CD14-positive monocyte (primary cell): ENCODE measurements at regions not wholly inside any gene's neighbourhood (a gene's known extent, or its start where the extent isn't known, plus 50 kb on each side); places are given as distances from the start of the nearest gene placed in this dataset.

Experiments
- DNase-seq, 3 donors: peaks; one replicate each; pipeline ENCODE4 v3.0.0-alpha.2; 2011 to 2022
- H2AFZ ChIP-seq: 2 replicates; pipeline ENCODE4 v1.6.0; 2012; ENCODE audit warnings: mild to moderate bottlenecking, low read depth, low read length, inconsistent platforms; ENCODE audit not compliant: insufficient read depth, poor library complexity, severe bottlenecking
- H3K27ac ChIP-seq, 2 donors: 1 replicate in 1 of 2; 2 replicates in 1 of 2; pipeline ENCODE4 v1.5.1; 2012 to 2013; ENCODE audit warnings: low read length in 2 of 2, control low read depth in 1 of 2, inconsistent platforms in 1 of 2, low read depth in 1 of 2, mild to moderate bottlenecking in 1 of 2
- H3K27me3 ChIP-seq, 2 donors: one replicate each; pipeline versions ENCODE4 v1.6.0 to v1.6.1; 2011 to 2013; ENCODE audit warnings: low read length in 2 of 2; ENCODE audit not compliant: control insufficient read depth in 2 of 2, insufficient read depth in 2 of 2
- H3K36me3 ChIP-seq, 2 donors: replicated peaks in 1 of 2; 1 replicate in 1 of 2; 2 replicates in 1 of 2; pipeline versions ENCODE4 v1.5.1 to v1.6.1; 2012 to 2013; ENCODE audit warnings: low read length in 2 of 2, control low read depth in 1 of 2, inconsistent platforms in 1 of 2, mild to moderate bottlenecking in 1 of 2; ENCODE audit not compliant: insufficient read depth in 2 of 2, control insufficient read depth in 1 of 2
- H3K4me1 ChIP-seq, 2 donors: 1 replicate in 1 of 2; 2 replicates in 1 of 2; pipeline versions ENCODE4 v1.5.1 to v1.6.1; 2012 to 2013; ENCODE audit warnings: low read length in 2 of 2, control low read depth in 1 of 2, inconsistent platforms in 1 of 2, mild to moderate bottlenecking in 1 of 2, moderate library complexity in 1 of 2; ENCODE audit not compliant: insufficient read depth in 2 of 2, control insufficient read depth in 1 of 2
- H3K4me2 ChIP-seq: replicated peaks from 2 replicates; pipeline ENCODE3; 2012; ENCODE audit warnings: low read length, moderate library complexity, mild to moderate bottlenecking; ENCODE audit not compliant: poor library complexity, severe bottlenecking; ENCODE audit errors: extremely low read depth
- H3K4me3 ChIP-seq, 3 experiments: fragments of 200-600 bp in 1 of 3; sonication (generic) in 1 of 3; replicated peaks in 1 of 3; 1 replicate in 2 of 3; 2 replicates in 1 of 3; pipeline ENCODE4 v1.5.1; 2011 to 2013; ENCODE audit warnings: low read length in 3 of 3, mild to moderate bottlenecking in 3 of 3, control low read depth in 2 of 3, low read depth in 2 of 3, inconsistent platforms in 1 of 3, moderate library complexity in 1 of 3
- H3K79me2 ChIP-seq: 2 replicates; pipeline ENCODE4 v1.6.0; 2012; ENCODE audit warnings: mild to moderate bottlenecking, control low read depth, inconsistent platforms, low read length, moderate library complexity; ENCODE audit not compliant: insufficient read depth
- H3K9ac ChIP-seq: 2 replicates; pipeline ENCODE4 v1.6.0; 2017; ENCODE audit warnings: low read length, mild to moderate bottlenecking; ENCODE audit not compliant: insufficient read depth, poor library complexity, severe bottlenecking
- H3K9me3 ChIP-seq, 2 donors: replicated peaks in 1 of 2; 1 replicate in 1 of 2; 2 replicates in 1 of 2; pipeline versions ENCODE4 v1.5.1 to v1.6.1; 2012 to 2013; ENCODE audit warnings: low read length in 2 of 2, control low read depth in 1 of 2; ENCODE audit not compliant: control insufficient read depth in 1 of 2, insufficient read depth in 1 of 2
- H4K20me1 ChIP-seq: 2 replicates; pipeline ENCODE4 v1.6.0; 2012; ENCODE audit warnings: mild to moderate bottlenecking, low read length, control low read depth, moderate library complexity; ENCODE audit not compliant: insufficient read depth
- H3K27ac Mint-ChIP-seq, 7 donors: one replicate each; pipeline ENCODE4 v1.8.0; 2020; ENCODE audit warnings: mild to moderate bottlenecking in 7 of 7, mixed read lengths in 7 of 7, moderate library complexity in 6 of 7, inconsistent platforms in 2 of 7
- H3K27me3 Mint-ChIP-seq, 3 donors: one replicate each; pipeline ENCODE4 v1.8.0; 2021 to 2022; ENCODE audit warnings: low read depth in 3 of 3, mild to moderate bottlenecking in 3 of 3, mixed read lengths in 3 of 3, moderate library complexity in 3 of 3, inconsistent platforms in 1 of 3
- H3K36me3 Mint-ChIP-seq, 2 donors: one replicate each; pipeline ENCODE4 v1.8.0; 2020; ENCODE audit warnings: mixed read lengths in 2 of 2, inconsistent platforms in 1 of 2, mild to moderate bottlenecking in 1 of 2
- H3K4me1 Mint-ChIP-seq: one replicate; pipeline ENCODE4 v1.8.0; 2020; ENCODE audit warnings: mild to moderate bottlenecking, mixed read lengths
- H3K4me3 Mint-ChIP-seq, 2 donors: one replicate each; pipeline ENCODE4 v1.8.0; 2020; ENCODE audit warnings: mild to moderate bottlenecking in 2 of 2, mixed read lengths in 2 of 2, moderate library complexity in 1 of 2
- H3K9me3 Mint-ChIP-seq, 7 donors: one replicate each; pipeline ENCODE4 v1.8.0; 2020 to 2022; ENCODE audit warnings: mixed read lengths in 7 of 7, mild to moderate bottlenecking in 6 of 7, moderate library complexity in 6 of 7, inconsistent platforms in 2 of 7
- CTCF ChIP-seq: fragments of 200-600 bp; IDR thresholded peaks from one replicate; pipeline ENCODE4 v1.8.0; 2022; ENCODE audit warnings: antibody characterized with exemption, mild to moderate bottlenecking
- WGBS: methylation state at CpG from one replicate; pipeline ENCODE4 v1.1.5; 2013; ENCODE audit warnings: missing lambda C conversion rate; ENCODE audit not compliant: insufficient coverage; 5-methylcytosine and 5-hydroxymethylcytosine counted together
- intact Hi-C, 2 donors: fragments of 100-400 bp; cut with micrococcal nuclease; formaldehyde crosslinking; loops; one replicate each; pipeline versions ENCODE4 v1.15.0 to v1.15.1; 2023

DNA sequence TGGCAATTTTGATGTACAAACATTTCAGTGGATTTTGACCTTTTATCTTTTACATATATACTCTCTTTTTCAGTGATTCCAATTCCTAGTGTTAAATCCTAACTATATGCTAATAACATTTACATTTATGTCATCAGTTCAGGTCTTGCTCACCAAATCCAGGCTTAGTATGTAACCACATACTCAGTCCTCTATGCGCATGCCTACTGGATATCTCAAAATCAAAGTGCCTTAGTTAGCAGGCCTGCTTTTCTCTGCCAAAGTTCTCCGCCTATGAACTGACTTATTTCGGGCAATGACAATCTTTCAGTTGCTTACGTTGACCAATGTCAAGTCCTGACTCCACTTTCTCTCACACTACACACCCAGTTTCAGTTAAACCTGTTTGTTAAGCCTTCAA is 478.5 kb upstream of the SLITRK1 start:
- H3K4me2 ChIP-seq: no peak overlapping the region
- H3K9me3 Mint-ChIP-seq: peaks cover 0 to 7% (median 0%) of the 10 kb centered on the region in 7 donors
- H4K20me1 ChIP-seq: no peaks in the 10 kb centered on the region
- H3K27me3 Mint-ChIP-seq: no peaks in the 10 kb centered on the region
- no peak for DNase-seq
- H3K9me3 ChIP-seq: no peaks in the 10 kb centered on the region
- intact Hi-C loops: no loop called here
- H3K4me1 Mint-ChIP-seq: no peaks in the 10 kb centered on the region
- H3K4me3 Mint-ChIP-seq: no peak overlapping the region
- H3K4me1 ChIP-seq: no peaks in the 10 kb centered on the region
- H3K79me2 ChIP-seq: no peaks in the 10 kb centered on the region
- H3K9ac ChIP-seq: no peak overlapping the region
- H2AFZ ChIP-seq: no peak overlapping the region
- H3K27me3 ChIP-seq: no peaks in the 10 kb centered on the region
- WGBS: 100% methylated on average over 4 of the region's 4 CpGs
- no peaks in the 10 kb centered on the region for H3K36me3 Mint-ChIP-seq
- no peak for TF ChIP-seq CTCF
- H3K27ac ChIP-seq: no peak overlapping the region
- H3K27ac Mint-ChIP-seq: no peak overlapping the region
- no peaks in the 10 kb centered on the region for H3K36me3 ChIP-seq
- H3K4me3 ChIP-seq: no peak overlapping the region

GRCh38 chr13:84358601-84359000 is 476.3 kb upstream of the SLITRK1 start:
- H4K20me1 ChIP-seq: no peaks in the 10 kb centered on the region
- WGBS: 80% methylated on average over 1 of the region's 4 CpGs
- no peak overlapping the region for H3K27ac ChIP-seq
- H3K4me1 Mint-ChIP-seq: no peaks in the 10 kb centered on the region
- no peaks in the 10 kb centered on the region for H3K79me2 ChIP-seq
- no peaks in the 10 kb centered on the region for H3K36me3 ChIP-seq
- H3K4me1 ChIP-seq: no peaks in the 10 kb centered on the region
- H3K4me3 ChIP-seq: no peak overlapping the region
- H3K9me3 Mint-ChIP-seq: peaks cover 0 to 6% (median 0%) of the 10 kb centered on the region in 7 donors
- no peaks in the 10 kb centered on the region for H3K27me3 Mint-ChIP-seq
- no peak overlapping the region for H3K27ac Mint-ChIP-seq
- H3K9ac ChIP-seq: no peak overlapping the region
- H3K4me2 ChIP-seq: no peak overlapping the region
- no peak for TF ChIP-seq CTCF
- H3K4me3 Mint-ChIP-seq: no peak overlapping the region
- no peaks in the 10 kb centered on the region for H3K27me3 ChIP-seq
- H3K9me3 ChIP-seq: no peaks in the 10 kb centered on the region
- H3K36me3 Mint-ChIP-seq: no peaks in the 10 kb centered on the region
- intact Hi-C loops: no loop called here
- no peak for DNase-seq
- no peak overlapping the region for H2AFZ ChIP-seq
